Stimulated activated CD8-positive, alpha-beta memory T cell treated with anti-CD3 and anti-CD28 coated beads, Interleukin-7, amount 100 ng/mL, for 48 hours (primary cell): ENCODE measurements at regions not wholly inside any gene's neighbourhood (a gene's known extent, or its start where the extent isn't known, plus 50 kb on each side); places are given as distances from the start of the nearest gene placed in this dataset.

Experiments used
- DNase-seq, 2 donors: peaks; one replicate each; pipeline ENCODE4 v3.0.0-alpha.2; 2020; ENCODE audit warnings: low read depth in 1 of 2; ENCODE audit errors: extremely low read depth in 1 of 2

DNA sequence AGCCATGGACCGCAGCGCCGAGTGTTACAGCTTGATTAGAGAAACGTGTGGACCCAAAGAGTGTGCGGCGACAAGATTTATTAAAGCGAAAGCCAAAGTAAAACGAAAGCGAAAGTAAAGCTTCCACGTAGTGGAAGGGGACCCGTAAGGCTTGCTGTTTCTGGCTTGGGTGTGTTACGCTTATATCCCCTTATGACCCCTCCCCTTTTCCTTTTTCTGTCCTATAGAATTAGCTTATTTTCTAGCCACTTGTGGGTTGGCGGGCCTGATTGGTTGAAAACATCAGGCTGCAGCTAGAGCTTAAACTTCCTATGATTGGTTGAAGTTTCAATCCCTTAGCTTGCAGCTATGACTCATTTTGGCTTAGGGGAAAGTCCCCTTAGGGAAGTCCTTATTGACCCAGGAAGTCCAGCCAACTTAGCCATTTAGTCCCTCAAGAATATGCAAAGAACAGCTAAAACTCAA lies 969.7 kb downstream of the DCDC2C start:
- DNase-seq = no peak

- DNase-seq = no peak
Observed at GRCh38 chr2:4674007-4674406, 970.6 kb downstream of the DCDC2C start.

DNA sequence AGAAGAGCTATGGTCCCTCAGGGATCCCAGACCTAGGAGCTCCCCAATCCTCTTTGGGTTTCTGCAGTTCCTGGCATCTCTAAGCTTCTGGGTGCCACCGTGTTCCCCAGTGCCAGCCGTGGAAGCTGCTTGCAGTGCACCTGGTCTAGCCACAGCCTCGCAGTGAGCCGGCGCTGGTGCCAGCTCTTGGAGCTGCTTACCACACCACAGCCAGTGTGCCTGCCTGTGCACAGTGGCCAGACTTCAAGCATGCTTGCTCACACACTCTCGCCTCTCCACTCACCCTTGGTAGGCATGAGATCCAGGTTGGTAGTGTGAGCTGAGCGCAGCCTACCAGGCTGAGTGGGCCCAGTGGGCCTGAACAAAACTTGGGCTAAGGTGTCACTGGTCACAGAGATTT lies 971.9 kb downstream of the DCDC2C start:
- no peak for DNase-seq

- DNase-seq = no peak
Observed at GRCh38 chr2:4678927-4679326, 975.6 kb downstream of the DCDC2C start.

DNA sequence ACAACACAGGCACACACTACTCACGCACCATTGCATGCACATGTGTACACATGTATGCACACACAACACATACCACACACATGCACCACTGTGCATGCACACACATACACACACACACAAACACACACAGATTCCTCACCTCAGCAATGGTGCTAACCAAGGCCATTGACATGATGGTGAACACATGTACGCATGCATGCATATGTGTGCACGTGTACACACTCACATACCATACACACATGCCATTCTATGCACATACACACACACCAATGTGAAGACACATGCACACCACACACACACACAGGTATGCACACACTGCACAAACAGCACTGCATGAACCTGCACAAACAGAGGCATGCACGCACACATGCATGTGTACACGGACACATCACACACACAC lies 976.0 kb downstream of the DCDC2C start:
- DNase-seq = no peak

GRCh38 chr2:4684921-4685320 lies 981.5 kb downstream of the DCDC2C start:
- DNase-seq = no peak

GRCh38 chr2:4690913-4691312 lies 987.5 kb downstream of the DCDC2C start:
- DNase-seq = no peak

DNA sequence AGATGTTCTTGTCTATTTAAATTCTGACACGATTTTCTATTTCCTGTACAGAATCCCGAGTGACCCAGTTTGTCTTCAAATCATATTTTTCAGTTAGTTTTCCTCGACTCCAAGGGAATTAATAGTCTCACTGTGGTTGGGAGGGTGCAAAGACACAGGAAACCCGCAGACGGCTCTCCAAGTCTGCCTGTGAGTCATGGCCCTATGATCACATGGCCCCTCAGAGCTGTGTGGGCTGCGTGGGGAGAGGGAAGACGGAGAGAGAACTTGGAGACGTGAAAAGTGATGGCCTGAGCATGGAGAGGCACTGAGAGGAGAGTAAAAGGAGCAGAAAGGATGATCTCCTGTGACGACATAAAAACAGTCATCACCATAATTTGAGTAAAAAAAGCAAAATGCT lies 989.9 kb downstream of the DCDC2C start:
- no peak for DNase-seq

DNA sequence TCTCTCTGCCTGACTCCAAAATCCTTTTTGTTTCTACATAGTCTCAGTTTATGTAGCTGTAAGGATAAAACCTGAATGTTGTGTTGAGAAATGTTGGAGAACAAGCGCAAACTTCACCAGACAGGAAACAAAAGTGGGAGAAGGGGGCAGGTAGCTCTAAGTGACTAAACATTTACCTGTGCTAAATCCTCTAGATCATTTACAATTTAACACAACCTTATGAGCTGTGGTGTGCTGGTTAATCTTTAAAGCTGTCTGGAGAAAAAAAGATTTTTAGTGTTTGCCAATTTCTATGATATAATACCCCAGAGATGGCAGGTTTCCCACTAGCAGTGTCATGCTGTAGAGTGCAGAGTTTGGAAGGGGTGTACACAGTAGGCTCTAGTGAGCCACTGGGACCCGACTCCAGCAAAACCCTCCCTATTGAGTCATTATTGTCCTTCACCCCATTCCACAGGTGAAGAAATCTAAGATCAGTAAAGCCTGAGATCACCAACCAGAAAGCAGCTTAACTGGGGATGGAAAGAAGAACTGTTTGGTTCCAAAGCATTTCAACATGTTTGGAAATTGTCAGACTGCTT lies 992.0 kb downstream of the DCDC2C start:
- DNase-seq = no peak

GRCh38 chr2:4715065-4715464 lies 977.1 kb upstream of the SOX11 start:
- no peak for DNase-seq

- no peak for DNase-seq
Observed at GRCh38 chr2:4718777-4719176, 973.4 kb upstream of the SOX11 start.

- DNase-seq = no peak
Observed at GRCh38 chr2:4725618-4726017, 966.6 kb upstream of the SOX11 start.

GRCh38 chr2:4732560-4732959 lies 959.6 kb upstream of the SOX11 start:
- no peak for DNase-seq

DNA sequence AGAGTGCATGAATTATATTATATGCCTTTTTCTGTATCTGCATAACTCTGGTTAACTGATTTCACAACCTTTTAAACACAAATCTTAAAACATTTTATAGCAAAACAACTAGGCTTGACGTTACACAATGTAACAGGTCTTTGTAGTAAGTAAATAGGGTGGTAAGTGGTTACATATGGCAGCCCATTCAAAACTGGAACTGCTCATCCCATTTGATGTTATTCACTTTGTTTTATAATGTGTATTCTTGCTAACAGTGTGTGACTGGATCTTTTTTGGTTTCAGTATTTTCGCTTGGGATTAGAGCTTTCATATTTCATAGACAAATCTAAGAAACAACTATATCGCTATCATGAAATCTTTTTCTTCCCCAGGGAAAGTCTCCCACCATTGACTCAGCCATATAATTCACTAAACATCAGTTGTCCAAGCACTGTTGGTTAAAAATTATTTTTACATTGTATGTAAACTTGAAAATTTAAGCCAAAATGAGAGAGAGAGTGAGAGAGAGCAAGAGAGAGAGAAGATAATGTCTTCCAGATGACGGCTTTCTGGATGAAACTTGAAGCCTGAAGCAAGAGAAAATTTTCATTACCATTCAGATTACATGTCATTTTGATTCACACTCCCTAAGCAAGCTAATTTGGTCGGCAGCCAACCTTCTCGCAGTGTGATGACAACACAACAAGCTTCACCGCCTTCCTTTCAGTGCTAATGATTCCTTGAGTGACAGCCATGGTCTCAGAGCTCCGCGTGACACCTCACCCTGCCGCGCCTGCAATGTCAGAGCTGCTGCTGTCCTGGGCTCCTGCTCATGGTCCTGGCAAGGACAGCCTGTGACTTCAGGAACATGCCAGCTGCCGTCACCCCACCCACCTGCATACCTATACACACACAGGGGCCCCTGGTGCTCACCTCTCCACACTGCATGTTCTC lies 946.9 kb upstream of the SOX11 start:
- no peak for DNase-seq

- DNase-seq = no peak
Observed at GRCh38 chr2:4753721-4754120, 938.5 kb upstream of the SOX11 start.

DNA sequence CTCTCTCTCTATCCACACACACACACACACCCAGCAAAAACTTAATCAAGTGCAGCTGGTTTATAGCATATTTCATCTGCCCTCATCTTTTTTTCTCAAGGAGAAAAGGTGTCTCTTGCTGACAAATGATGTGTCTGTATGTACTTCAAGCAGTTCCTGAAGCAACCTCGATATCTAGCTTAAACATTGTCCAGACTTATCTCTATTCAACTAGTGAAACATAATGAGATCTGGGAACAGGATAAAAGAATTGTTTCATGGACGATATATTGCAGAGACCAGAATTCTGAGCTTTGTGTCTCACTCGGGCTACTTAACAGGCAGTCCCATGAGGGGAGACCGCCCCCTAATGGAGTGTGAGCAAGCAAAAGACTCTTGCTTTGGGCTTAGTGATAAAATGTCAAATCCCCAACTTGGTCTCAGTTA lies 929.2 kb upstream of the SOX11 start:
- no peak for DNase-seq

GRCh38 chr2:4765787-4766530 lies 926.2 kb upstream of the SOX11 start:
- DNase-seq = no peak

GRCh38 chr2:4775668-4776067 lies 916.5 kb upstream of the SOX11 start:
- DNase-seq = no peak

DNA sequence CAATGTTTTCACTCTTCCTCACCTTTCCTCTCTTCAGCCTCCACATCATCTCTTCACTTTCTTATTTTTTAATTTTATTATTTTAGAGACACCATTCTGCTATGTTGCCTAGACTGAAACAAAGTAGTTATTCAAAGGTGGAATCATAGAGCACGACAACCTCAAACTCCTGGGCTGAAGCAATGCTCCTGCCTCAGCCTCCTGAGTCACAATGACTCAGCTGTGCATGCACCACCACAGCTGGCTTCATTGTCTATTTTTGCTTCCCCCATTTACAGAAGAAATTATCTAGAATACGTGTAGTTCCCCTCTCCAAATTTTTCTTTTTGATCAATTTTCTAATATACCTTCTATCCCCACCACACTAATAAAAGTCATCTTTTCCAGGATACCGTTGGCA lies 911.5 kb upstream of the SOX11 start:
- no peak for DNase-seq

DNA sequence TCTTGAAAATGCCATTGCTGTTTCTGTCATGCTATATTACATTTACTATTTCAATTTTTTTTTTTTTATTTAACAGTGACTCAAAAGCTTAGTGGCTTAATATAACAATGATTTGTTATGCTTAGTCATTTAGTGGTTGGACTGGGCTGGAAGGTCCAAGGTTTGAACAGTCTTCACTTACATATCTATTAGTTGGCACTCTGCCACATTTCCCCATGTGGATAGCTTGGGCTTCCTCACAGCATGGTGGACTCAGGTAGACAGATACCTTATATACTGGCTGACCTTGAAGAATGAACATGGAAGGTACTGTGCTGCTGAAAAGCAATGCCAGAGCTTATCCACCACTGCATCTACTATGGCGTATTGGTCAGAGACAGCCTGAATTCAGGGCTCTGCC lies 909.5 kb upstream of the SOX11 start:
- DNase-seq = no peak

GRCh38 chr2:4791488-4791887 lies 900.7 kb upstream of the SOX11 start:
- no peak for DNase-seq

- DNase-seq = no peak
Observed at GRCh38 chr2:4792126-4792525, 900.1 kb upstream of the SOX11 start.
